ENCODE measurements at regions not wholly inside any gene's neighbourhood (a gene's known extent, or its start where the extent isn't known, plus 50 kb on each side); places are given as distances from the start of the nearest gene placed in this dataset.

DNA sequence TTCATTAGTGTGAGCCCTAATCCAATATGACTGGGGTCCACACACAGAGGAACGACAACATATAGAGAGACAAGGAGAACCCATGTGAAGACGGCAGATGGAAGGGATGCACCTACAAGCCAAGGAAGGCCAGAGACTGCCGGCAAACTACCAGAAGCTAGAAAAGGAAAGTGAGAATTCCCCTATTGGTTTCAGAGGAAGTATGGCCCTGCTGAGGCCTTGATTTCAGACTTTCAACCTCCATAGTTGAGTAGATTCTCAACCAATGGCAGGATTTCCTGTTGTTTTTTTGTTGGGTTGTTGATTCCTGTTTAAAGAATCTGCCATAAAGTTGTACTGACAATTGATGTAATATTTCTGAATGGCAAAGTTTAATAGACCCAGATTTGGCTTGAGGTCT lies 241.5 kb downstream of the SATB2 start:
- TF ChIP-seq, protein P1, sequence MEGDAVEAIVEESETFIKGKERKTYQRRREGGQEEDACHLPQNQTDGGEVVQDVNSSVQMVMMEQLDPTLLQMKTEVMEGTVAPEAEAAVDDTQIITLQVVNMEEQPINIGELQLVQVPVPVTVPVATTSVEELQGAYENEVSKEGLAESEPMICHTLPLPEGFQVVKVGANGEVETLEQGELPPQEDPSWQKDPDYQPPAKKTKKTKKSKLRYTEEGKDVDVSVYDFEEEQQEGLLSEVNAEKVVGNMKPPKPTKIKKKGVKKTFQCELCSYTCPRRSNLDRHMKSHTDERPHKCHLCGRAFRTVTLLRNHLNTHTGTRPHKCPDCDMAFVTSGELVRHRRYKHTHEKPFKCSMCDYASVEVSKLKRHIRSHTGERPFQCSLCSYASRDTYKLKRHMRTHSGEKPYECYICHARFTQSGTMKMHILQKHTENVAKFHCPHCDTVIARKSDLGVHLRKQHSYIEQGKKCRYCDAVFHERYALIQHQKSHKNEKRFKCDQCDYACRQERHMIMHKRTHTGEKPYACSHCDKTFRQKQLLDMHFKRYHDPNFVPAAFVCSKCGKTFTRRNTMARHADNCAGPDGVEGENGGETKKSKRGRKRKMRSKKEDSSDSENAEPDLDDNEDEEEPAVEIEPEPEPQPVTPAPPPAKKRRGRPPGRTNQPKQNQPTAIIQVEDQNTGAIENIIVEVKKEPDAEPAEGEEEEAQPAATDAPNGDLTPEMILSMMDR (IDR thresholded peaks at IDR 0.05), result no peak
- H3K27ac ChIP-seq, result no peak overlapping the region
- no peak overlapping the region for H3K4me3 ChIP-seq
- DNase-seq (ENCODE audit: low spot score), result no peak

DNA sequence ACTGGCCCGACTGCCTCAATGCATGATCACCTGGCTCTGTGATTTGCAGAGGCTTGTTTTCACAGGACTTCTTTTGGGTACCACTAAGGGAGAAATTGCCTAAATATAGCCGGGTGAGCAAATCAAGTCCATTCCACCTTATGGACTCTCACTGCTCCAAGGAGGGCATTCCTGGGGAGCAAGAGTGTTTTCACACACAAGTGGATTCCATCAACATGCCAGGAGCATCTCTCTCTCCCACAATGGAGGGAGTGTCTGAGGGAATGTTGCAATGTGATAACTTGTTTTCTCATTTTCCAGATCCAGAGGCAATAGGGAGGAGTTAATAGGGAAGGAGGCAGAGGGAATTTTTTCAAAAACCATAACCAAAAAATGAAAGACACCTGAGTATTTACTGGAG lies 250.7 kb downstream of the SATB2 start:
- Histone ChIP-seq H3K27ac (no peak overlapping the region), H3K4me3 (no peak overlapping the region)
- DNase-seq (ENCODE audit: low spot score), result no peak
- TF ChIP-seq, protein P1 (IDR thresholded peaks at IDR 0.05), result no peak

DNA sequence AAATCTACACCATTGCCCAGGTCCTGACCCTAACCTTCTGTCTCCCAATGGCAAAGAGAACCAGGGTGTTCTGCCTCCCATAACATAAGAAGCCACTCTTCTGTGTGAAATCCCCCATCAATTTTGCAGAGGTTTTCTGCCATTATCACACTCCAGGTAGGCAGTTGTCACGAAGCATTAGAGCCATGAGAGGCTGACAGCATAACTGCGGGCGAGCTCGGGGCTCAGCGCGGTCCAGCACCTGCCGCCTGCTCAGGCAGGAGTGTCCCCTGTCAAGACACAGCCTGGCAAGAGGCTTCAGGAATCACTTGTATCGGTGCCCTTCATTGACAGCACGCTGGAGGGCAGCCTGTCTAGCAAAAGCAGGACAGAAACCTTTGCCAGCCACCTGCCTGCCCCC lies 251.2 kb downstream of the SATB2 start:
- Histone ChIP-seq H3K27ac (no peak overlapping the region), H3K4me3 (no peak overlapping the region)
- DNase-seq (ENCODE audit: low spot score), result no peak
- TF ChIP-seq, protein P1 (IDR thresholded peaks at IDR 0.05), result no peak

DNA sequence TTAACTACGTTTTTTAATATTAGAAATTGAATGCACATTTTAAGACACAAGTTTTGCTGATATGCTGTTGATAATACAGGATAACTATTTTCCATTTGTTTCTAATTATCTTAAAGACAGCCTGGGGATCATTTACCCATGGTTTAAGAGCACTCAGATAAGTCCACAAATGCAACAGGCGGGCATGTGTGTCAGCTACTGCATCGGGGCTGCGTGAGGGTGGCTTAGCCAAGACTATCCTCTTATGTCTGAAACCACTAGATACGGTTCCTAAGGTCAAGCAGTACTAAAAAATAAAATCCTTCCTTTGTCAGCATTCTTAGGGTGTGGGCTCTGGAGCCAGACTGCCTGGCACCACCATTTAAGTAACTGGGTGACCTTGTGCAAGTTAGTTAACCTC lies 254.8 kb downstream of the SATB2 start:
- no peak overlapping the region for H3K27ac ChIP-seq
- no peak overlapping the region for H3K4me3 ChIP-seq
- TF ChIP-seq, protein P1 (IDR thresholded peaks at IDR 0.05), result no peak
- DNase-seq (ENCODE audit: low spot score), result no peak

DNA sequence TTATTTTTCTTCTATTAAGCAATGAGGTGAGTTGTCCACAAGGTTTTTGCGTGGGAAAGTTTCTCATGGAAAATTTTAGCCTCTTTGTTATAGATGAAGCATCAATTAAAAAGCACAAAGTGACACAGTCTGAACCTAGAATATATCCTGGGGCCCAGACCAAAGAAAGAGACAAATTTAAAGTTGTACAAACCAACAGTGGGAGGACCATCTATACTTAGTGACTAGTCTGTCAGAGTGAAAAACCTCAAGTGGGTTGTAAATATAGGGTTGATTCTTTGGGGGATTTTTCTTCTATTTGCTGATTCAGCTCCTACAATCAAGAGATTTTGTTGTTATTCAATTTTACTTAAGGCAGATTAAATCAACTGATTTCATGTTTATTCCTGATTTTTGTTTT lies 256.2 kb downstream of the SATB2 start:
- Histone ChIP-seq H3K4me3 (no peak overlapping the region), H3K27ac (no peak overlapping the region)
- TF ChIP-seq, protein P1 (IDR thresholded peaks at IDR 0.05), result no peak
- DNase-seq (ENCODE audit: low spot score), result no peak

DNA sequence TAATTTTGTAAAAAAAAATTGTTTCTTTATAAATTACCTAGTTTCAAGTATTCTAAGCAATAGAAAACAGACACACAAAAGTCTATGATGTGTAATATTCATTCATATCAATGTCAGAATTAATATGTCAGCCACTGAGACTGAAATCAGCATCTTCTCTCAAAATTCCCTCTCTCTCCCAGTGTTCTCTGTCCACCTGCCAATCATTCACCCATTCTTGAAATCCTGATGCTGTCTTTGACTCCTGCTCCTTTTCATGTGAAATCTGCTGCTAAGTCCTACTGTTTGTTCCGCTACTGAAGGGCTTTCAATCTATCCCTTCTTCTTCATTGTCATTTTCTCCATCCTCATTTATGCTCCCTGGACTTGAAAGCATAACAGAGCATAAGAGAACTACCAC lies 257.9 kb downstream of the SATB2 start:
- TF ChIP-seq, protein P1 (IDR thresholded peaks at IDR 0.05), result no peak
- Histone ChIP-seq H3K4me3 (no peak overlapping the region), H3K27ac (no peak overlapping the region)
- no peak for DNase-seq (ENCODE audit: low spot score)

DNA sequence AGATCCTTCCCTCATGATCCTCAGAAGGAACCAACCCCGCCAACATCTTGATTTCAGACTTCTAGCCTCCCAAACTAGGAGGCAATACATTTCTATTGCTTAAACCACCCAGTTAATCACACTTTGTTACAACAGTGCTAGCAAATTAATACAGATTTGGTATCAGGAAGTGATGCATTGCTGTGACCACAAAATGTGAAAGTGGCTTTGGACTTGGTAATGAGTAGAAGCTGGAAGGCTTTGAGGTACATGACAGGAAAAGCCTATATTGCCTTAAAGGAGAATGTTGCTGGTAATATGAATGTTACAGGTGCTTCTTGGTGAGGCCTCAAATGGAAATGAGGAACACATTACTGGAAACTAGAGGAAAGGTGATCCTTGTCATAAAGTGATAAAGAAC lies 260.3 kb downstream of the SATB2 start:
- H3K27ac ChIP-seq, result no peak overlapping the region
- TF ChIP-seq, protein P1 (IDR thresholded peaks at IDR 0.05), result no peak
- DNase-seq (ENCODE audit: low spot score), result no peak
- H3K4me3 ChIP-seq, result no peak overlapping the region
